Parathyroid adenoma (tissue), 2 donors: ENCODE measurements at regions not wholly inside any gene's neighbourhood (a gene's known extent, or its start where the extent isn't known, plus 50 kb on each side); places are given as distances from the start of the nearest gene placed in this dataset.

Experiments
- H2AFZ ChIP-seq: fragments of 300-600 bp; sonication (generic); one replicate; pipeline ENCODE4 v1.7.0; 2017; ENCODE audit warnings: antibody characterized with exemption, mild to moderate bottlenecking
- H3K27ac ChIP-seq: fragments of 300-600 bp; sonication (generic); one replicate; pipeline ENCODE4 v1.7.0; 2017
- H3K27me3 ChIP-seq: fragments of 300-600 bp; sonication (generic); one replicate; pipeline ENCODE4 v1.7.0; 2017; ENCODE audit warnings: low read length; ENCODE audit not compliant: control insufficient read depth, insufficient read depth
- H3K36me3 ChIP-seq: fragments of 300-600 bp; sonication (generic); one replicate; pipeline ENCODE4 v1.7.0; 2017; ENCODE audit warnings: low read length; ENCODE audit not compliant: control insufficient read depth, insufficient read depth
- H3K4me1 ChIP-seq: fragments of 300-600 bp; sonication (generic); one replicate; pipeline ENCODE4 v1.7.0; 2017; ENCODE audit warnings: control low read depth
- H3K4me2 ChIP-seq: fragments of 300-600 bp; sonication (generic); one replicate; pipeline ENCODE4 v1.7.0; 2017; ENCODE audit warnings: low read length
- H3K4me3 ChIP-seq: fragments of 300-600 bp; sonication (generic); one replicate; pipeline ENCODE4 v1.7.0; 2017; ENCODE audit warnings: low read depth, low read length
- H3K79me2 ChIP-seq: fragments of 300-600 bp; sonication (generic); one replicate; pipeline ENCODE4 v1.7.0; 2017; ENCODE audit warnings: control low read depth
- H3K9ac ChIP-seq: fragments of 300-600 bp; sonication (generic); one replicate; pipeline ENCODE4 v1.7.0; 2017; ENCODE audit warnings: mild to moderate bottlenecking
- H3K9me3 ChIP-seq: fragments of 300-600 bp; sonication (generic); one replicate; pipeline ENCODE4 v1.7.0; 2017; ENCODE audit warnings: low read length; ENCODE audit not compliant: control insufficient read depth
- TF ChIP-seq, protein P1 (sequence below): fragments of 300-600 bp; sonication (generic); IDR thresholded peaks from one replicate; pipeline ENCODE4 v1.7.0; 2017; ENCODE audit warnings: antibody characterized with exemption, mild to moderate bottlenecking
- donor health status: primary hyperparathyroidism.

DNA sequence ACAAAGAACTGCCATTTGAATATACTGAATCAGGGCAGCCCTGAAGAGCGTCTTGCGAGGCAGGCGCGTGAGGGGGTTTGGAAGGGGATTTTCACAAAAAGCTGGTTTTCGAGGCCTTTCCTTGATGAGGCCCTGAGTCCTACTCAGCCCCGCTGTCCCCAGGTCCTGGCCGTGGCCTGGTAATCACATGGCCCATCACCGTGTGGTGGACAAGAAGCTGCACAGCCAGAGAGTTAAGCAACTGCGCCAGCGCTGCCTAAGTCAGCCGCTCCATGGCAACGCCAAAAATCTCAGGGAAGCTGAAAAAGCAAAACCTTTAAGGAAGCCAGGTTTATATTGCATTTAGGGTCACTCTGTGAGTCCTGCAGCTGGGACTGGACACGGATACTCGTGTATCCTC, 341.2 kb upstream of the MYT1L start:
- no peak overlapping the region for H3K4me3 ChIP-seq
- H2AFZ ChIP-seq = no peak overlapping the region
- H3K9me3 ChIP-seq = no peaks in the 10 kb centered on the region
- H3K4me2 ChIP-seq = no peak overlapping the region
- TF ChIP-seq, protein P1, sequence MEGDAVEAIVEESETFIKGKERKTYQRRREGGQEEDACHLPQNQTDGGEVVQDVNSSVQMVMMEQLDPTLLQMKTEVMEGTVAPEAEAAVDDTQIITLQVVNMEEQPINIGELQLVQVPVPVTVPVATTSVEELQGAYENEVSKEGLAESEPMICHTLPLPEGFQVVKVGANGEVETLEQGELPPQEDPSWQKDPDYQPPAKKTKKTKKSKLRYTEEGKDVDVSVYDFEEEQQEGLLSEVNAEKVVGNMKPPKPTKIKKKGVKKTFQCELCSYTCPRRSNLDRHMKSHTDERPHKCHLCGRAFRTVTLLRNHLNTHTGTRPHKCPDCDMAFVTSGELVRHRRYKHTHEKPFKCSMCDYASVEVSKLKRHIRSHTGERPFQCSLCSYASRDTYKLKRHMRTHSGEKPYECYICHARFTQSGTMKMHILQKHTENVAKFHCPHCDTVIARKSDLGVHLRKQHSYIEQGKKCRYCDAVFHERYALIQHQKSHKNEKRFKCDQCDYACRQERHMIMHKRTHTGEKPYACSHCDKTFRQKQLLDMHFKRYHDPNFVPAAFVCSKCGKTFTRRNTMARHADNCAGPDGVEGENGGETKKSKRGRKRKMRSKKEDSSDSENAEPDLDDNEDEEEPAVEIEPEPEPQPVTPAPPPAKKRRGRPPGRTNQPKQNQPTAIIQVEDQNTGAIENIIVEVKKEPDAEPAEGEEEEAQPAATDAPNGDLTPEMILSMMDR = no peak
- H3K27ac ChIP-seq = no peak overlapping the region
- H3K9ac ChIP-seq = no peak overlapping the region
- H3K79me2 ChIP-seq = no peaks in the 10 kb centered on the region
- H3K27me3 ChIP-seq = no peaks in the 10 kb centered on the region
- no peaks in the 10 kb centered on the region for H3K36me3 ChIP-seq
- no peaks in the 10 kb centered on the region for H3K4me1 ChIP-seq

DNA sequence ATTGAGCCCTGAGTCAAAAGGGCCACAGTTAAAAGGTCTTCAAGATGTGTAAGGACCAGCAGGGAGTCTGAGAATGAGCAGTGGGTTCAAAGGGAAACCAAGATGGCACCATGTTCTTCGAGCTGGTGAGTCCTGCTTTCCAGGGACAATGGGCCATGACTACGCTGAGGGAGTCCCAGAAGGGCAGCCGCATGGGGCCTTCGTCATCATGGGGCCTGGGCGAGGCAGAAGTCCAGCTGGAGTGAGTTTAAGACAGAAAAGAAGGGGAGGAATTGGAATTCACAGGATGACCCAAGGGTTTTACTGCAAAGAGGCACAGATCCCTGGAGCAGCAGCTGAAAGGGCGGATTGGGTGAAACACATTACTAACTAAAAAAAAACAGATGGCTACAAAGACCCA, 340.8 kb upstream of the MYT1L start:
- no peaks in the 10 kb centered on the region for H3K4me1 ChIP-seq
- no peak overlapping the region for H3K27ac ChIP-seq
- no peaks in the 10 kb centered on the region for H3K9me3 ChIP-seq
- H3K4me2 ChIP-seq = no peak overlapping the region
- no peak overlapping the region for H2AFZ ChIP-seq
- no peaks in the 10 kb centered on the region for H3K27me3 ChIP-seq
- no peak overlapping the region for H3K9ac ChIP-seq
- no peaks in the 10 kb centered on the region for H3K79me2 ChIP-seq
- TF ChIP-seq, protein P1 = no peak
- H3K36me3 ChIP-seq = no peaks in the 10 kb centered on the region
- no peak overlapping the region for H3K4me3 ChIP-seq

DNA sequence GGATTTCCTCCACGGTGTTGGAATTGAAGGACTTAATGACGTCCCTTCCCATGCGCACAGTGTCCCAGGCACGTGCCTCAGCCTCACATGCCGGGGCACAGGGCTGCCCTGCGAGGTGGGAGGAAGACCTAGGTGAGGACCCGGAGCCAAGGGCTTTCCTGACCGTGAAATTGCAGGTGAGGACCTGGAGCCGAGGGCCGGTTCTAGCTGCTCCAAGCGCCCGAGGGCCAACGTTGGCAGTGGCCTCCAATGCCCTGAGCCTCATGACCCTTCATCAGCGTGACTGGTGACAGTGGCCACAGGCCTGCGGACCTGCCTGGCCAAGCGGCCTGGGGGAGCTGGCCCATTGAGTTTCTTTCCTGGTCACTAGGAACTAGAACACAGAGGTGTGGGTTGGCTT, 338.2 kb upstream of the MYT1L start:
- TF ChIP-seq, protein P1 = no peak
- no peaks in the 10 kb centered on the region for H3K79me2 ChIP-seq

DNA sequence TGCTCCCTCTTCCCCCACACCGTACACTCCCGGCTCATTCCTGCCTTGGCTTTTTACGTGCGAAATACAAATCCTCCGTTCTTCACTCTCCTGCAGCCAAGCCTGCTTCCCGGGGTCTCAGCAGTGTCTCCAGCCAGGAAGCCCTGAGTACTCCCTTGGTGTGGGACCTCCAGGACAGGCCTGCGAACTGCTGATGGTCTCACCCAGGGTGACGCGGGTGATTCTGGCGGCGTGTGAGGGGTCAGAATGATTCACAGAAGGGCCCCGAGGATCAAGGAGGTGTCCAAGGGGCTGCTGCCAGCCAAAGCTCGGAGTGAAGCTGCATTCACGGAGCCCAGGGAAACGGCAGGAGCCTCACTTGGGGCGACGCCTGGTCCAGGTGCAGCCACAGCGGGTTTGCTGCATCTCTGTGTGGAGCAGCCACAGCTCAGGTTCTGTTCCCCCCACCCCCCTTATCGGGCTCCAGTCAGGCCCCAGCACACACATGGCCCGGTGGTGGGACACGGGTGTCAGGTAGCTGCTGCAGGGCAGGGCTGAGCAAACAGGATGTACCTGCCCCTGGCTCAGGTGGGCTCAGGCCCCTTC, 337.7 kb upstream of the MYT1L start:
- Histone ChIP-seq H3K9ac (no peak overlapping the region), H3K4me1 (no peaks in the 10 kb centered on the region), H3K27ac (no peak overlapping the region), H3K4me2 (no peak overlapping the region), H3K4me3 (no peak overlapping the region), H3K79me2 (no peaks in the 10 kb centered on the region), H3K36me3 (no peaks in the 10 kb centered on the region), H3K27me3 (no peaks in the 10 kb centered on the region), H2AFZ (no peak overlapping the region), H3K9me3 (no peaks in the 10 kb centered on the region)
- TF ChIP-seq, protein P1 = no peak

More for the DNA sequence above, 338.2 kb upstream of the MYT1L start:
- Histone ChIP-seq H3K27me3 (no peaks in the 10 kb centered on the region), H2AFZ (no peak overlapping the region), H3K4me3 (no peak overlapping the region), H3K4me2 (no peak overlapping the region), H3K4me1 (no peaks in the 10 kb centered on the region), H3K9ac (no peak overlapping the region), H3K9me3 (no peaks in the 10 kb centered on the region), H3K36me3 (no peaks in the 10 kb centered on the region), H3K27ac (no peak overlapping the region)

DNA sequence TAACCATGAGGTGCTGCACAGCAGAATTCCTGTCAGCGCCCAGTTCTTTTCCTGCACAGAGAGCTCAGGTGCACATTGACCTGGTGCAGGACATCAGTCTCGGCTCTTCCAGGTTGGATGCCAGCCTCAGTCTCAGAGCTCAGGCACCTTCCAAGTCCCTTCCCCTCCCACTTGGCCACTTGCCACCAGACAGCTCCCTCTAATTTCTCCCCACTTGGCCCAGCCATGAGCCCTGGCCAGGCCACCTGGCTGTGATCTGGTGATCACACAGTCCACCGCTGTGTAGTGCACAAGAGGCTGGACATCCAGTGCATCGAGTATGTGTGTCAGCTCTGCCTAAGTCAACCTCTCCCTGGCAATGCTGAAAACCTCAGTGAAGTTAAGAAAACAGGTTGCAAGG, 336.6 kb upstream of the MYT1L start:
- TF ChIP-seq, protein P1 = no peak
- no peaks in the 10 kb centered on the region for H3K9me3 ChIP-seq

More for the DNA sequence above, 336.6 kb upstream of the MYT1L start:
- no peaks in the 10 kb centered on the region for H3K36me3 ChIP-seq
- no peaks in the 10 kb centered on the region for H3K27me3 ChIP-seq
- H3K9ac ChIP-seq = no peak overlapping the region
- no peak overlapping the region for H3K27ac ChIP-seq
- no peak overlapping the region for H3K4me3 ChIP-seq
- no peaks in the 10 kb centered on the region for H3K79me2 ChIP-seq
- H2AFZ ChIP-seq = no peak overlapping the region
- H3K4me2 ChIP-seq = no peak overlapping the region
- H3K4me1 ChIP-seq = no peaks in the 10 kb centered on the region
